GM12878 (cell line): ENCODE measurements at regions not wholly inside any gene's neighbourhood (a gene's known extent, or its start where the extent isn't known, plus 50 kb on each side); places are given as distances from the start of the nearest gene placed in this dataset.

Experiments used
- ATAC-seq: fragments of 200-7000 bp; cut with Tn5 transposase; 3 replicates; pipeline ENCODE4 v1.9.1; 2020; ENCODE audit warnings: mild to moderate bottlenecking, moderate library complexity
- BruUV-seq: library from RNA; stranded (reverse); fragments of 400-500 nt; replicated peaks from 2 replicates; lab custom pipeline; 2021; lab: Mats Ljungman, UMichigan
- CTCF ChIA-PET: fragments of 300-600 bp; sonication (Branson Sonifier 250); formaldehyde crosslinking; extraction: SDS; loops from one replicate; lab custom pipeline; 2021; ENCODE audit warnings: inconsistent platforms; lab: Yijun Ruan, JAX
- POLR2A ChIA-PET: fragments of 350-600 bp; formaldehyde crosslinking; extraction: SDS; loops from one replicate; lab custom pipeline; 2021; ENCODE audit warnings: inconsistent platforms; lab: Charles Lee
- RAD21 ChIA-PET: fragments of 300-600 bp; sonication (Branson Sonifier 250); formaldehyde crosslinking; loops from one replicate; lab custom pipeline; 2023; ENCODE audit warnings: antibody characterized with exemption; ENCODE audit not compliant: unreplicated experiment; lab: Charles Lee
- SMC1A ChIA-PET: fragments of 300-600 bp; sonication (Branson Sonifier 250); formaldehyde crosslinking; loops from one replicate; lab custom pipeline; 2023; ENCODE audit not compliant: unreplicated experiment, uncharacterized antibody; lab: Charles Lee
- DNase-seq: peaks from one replicate; pipeline ENCODE4 v3.0.0-alpha.2; 2011; ENCODE audit warnings: low read depth, low spot score
- FAIRE-seq: peaks from 3 replicates; lab custom pipeline; 2011; peaks lifted over from hg19 to GRCh38; lab: Jason Lieb, UNC
- H2AFZ ChIP-seq: 2 replicates; pipeline ENCODE4 v1.6.0; 2011; ENCODE audit warnings: low read depth, low read length, control low read depth; ENCODE audit not compliant: control insufficient read depth
- H3K27ac ChIP-seq: 2 replicates; pipeline ENCODE4 v1.5.1; 2011; ENCODE audit warnings: control low read depth; ENCODE audit not compliant: control insufficient read depth, insufficient read depth
- H3K27me3 ChIP-seq, 2 experiments: replicated peaks in 1 of 2; 2 replicates each; pipeline versions ENCODE4 v1.6.0 to v1.6.1; 2011; ENCODE audit warnings: low read length in 1 of 2; ENCODE audit not compliant: control insufficient read depth in 2 of 2, insufficient read depth in 2 of 2
- H3K36me3 ChIP-seq, 2 experiments: 2 replicates each; pipeline ENCODE4 v1.5.1; 2011; ENCODE audit warnings: low read length in 1 of 2; ENCODE audit not compliant: control insufficient read depth in 2 of 2, insufficient read depth in 2 of 2
- H3K4me1 ChIP-seq: 2 replicates; pipeline ENCODE4 v1.6.1; 2011; ENCODE audit warnings: mild to moderate bottlenecking, low read length, moderate library complexity, mixed read lengths; ENCODE audit not compliant: control insufficient read depth, insufficient read depth
- H3K4me2 ChIP-seq: 2 replicates; pipeline ENCODE4 v1.6.0; 2011; ENCODE audit warnings: control low read depth; ENCODE audit not compliant: control insufficient read depth, insufficient read depth
- H3K4me3 ChIP-seq: fragments of 200-600 bp; sonication (generic); 2 replicates; pipeline ENCODE4 v1.5.1; 2016
- H3K79me2 ChIP-seq: 2 replicates; pipeline ENCODE4 v1.6.0; 2011; ENCODE audit warnings: low read length; ENCODE audit not compliant: control insufficient read depth, insufficient read depth
- H3K9ac ChIP-seq: 2 replicates; pipeline ENCODE4 v1.8.0; 2011; ENCODE audit warnings: low read length, control low read depth, mixed read lengths; ENCODE audit not compliant: control insufficient read depth, insufficient read depth
- H3K9me3 ChIP-seq: replicated peaks from 3 replicates; pipeline ENCODE4 v1.5.1; 2011; ENCODE audit warnings: mild to moderate bottlenecking, low read length; ENCODE audit not compliant: control insufficient read depth, insufficient read depth
- H4K20me1 ChIP-seq: 2 replicates; pipeline ENCODE4 v1.6.0; 2011; ENCODE audit not compliant: control insufficient read depth, insufficient read depth
- BACH1 ChIP-seq: fragments of 450-650 bp; IDR thresholded peaks from 2 replicates; pipeline ENCODE4 v1.6.1; 2017; ENCODE audit warnings: mild to moderate bottlenecking, borderline replicate concordance
- CEBPB ChIP-seq, 2 experiments: fragments of 150-350 bp in 1 of 2; IDR thresholded peaks; 2 replicates each; pipeline ENCODE4 v1.6.1; 2012 to 2014; ENCODE audit warnings: low read depth in 2 of 2, low read length in 2 of 2, borderline replicate concordance in 1 of 2, inconsistent platforms in 1 of 2
- ESRRA ChIP-seq: IDR thresholded peaks from 2 replicates; pipeline ENCODE4 v1.6.1; 2012; ENCODE audit warnings: mild to moderate bottlenecking, low read length, improper control_type of control experiment
- HDGF ChIP-seq: fragments of 450-650 bp; IDR thresholded peaks from 2 replicates; pipeline ENCODE4 v1.6.1; 2016; ENCODE audit warnings: antibody characterized with exemption
- JUND ChIP-seq: IDR thresholded peaks from 2 replicates; pipeline ENCODE4 v1.6.1; 2012; ENCODE audit warnings: low read depth, mild to moderate bottlenecking, low read length, improper control_type of control experiment, moderate library complexity
- KDM1A ChIP-seq: fragments of 200-600 bp; sonication (generic); IDR thresholded peaks from 2 replicates; pipeline ENCODE4 v1.6.1; 2016; ENCODE audit warnings: borderline replicate concordance
- MYB ChIP-seq: fragments of 150-350 bp; IDR thresholded peaks from 2 replicates; pipeline ENCODE4 v1.6.1; 2014; ENCODE audit warnings: mild to moderate bottlenecking, low read depth, low read length, borderline replicate concordance
- PAX5 ChIP-seq: IDR thresholded peaks from 2 replicates; pipeline ENCODE4 v1.6.1; 2011; ENCODE audit warnings: low read depth, low read length, borderline replicate concordance
- POLR2AphosphoS5 ChIP-seq: IDR thresholded peaks from 2 replicates; pipeline ENCODE4 v1.6.1; 2011; ENCODE audit warnings: mild to moderate bottlenecking, low read length, inconsistent platforms
- RBBP5 ChIP-seq: fragments of 200-600 bp; sonication (generic); conservative IDR thresholded peaks from 2 replicates; pipeline ENCODE4 v1.6.1; 2016
- TAF1 ChIP-seq: IDR thresholded peaks from 2 replicates; pipeline ENCODE4 v1.6.1; 2011; ENCODE audit warnings: mild to moderate bottlenecking, low read depth, low read length, borderline replicate concordance
- TBL1XR1 ChIP-seq: IDR thresholded peaks from 2 replicates; pipeline ENCODE4 v1.6.1; 2012; ENCODE audit warnings: low read depth, low read length, improper control_type of control experiment
- WGBS: methylation state at CpG from one replicate; pipeline ENCODE4 v1.1.6; 2016; ENCODE audit warnings: low lambda C conversion rate; ENCODE audit not compliant: insufficient replicate concordance, insufficient coverage; ENCODE audit errors: missing lambda C conversion rate; 5-methylcytosine and 5-hydroxymethylcytosine counted together
- in situ Hi-C: fragments of 300-500 bp; cut with MboI; formaldehyde crosslinking; loops from 9 replicates; pipeline ENCODE4 v1.14.3; 2018; ENCODE audit warnings: mixed read lengths
- intact Hi-C: fragments of 100-400 bp; cut with micrococcal nuclease; formaldehyde crosslinking; loops from one replicate; pipeline ENCODE4 v1.14.2; 2022; ENCODE audit not compliant: unreplicated experiment
- TF ChIP-seq, protein P1 (sequence below): IDR thresholded peaks from 2 replicates; pipeline ENCODE4 v1.6.1; 2011; ENCODE audit warnings: mild to moderate bottlenecking, low read depth, low read length, moderate library complexity; ENCODE audit not compliant: insufficient replicate concordance
- TF ChIP-seq, protein P2 (sequence below): fragments of 450-650 bp; formaldehyde crosslinking; IDR thresholded peaks from 2 replicates; pipeline ENCODE4 v1.4.0; 2020; ENCODE audit warnings: mild to moderate bottlenecking, moderate library complexity

DNA sequence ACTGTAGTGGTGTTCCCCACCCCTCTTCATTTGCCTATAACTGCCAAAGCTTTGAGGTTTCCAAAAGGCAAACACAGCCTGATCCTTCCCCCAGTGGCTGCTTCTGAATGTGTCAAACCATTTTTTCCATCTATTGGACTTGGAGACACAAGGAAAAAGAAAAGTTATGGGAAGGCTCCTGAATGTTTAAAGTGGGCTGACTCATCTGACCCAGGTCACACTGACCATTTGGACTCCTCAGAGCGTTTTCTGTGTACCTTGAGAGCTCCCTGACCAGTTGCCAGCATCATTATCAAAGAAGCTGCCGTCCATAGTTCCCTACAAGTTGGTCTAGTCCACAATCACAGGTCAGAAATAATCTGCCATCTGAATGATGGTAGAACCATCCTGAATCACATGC is 123.4 kb upstream of the COL3A1 start:
- RAD21 ChIA-PET: no interaction called here
- intact Hi-C loops (no loop called here), in situ Hi-C loops (no loop called here)
- H2AFZ ChIP-seq: no peak overlapping the region
- BruUV-seq: no TSS peak
- no peak overlapping the region for H3K27ac ChIP-seq
- H3K79me2 ChIP-seq: no peaks in the 10 kb centered on the region
- TF ChIP-seq BACH1 (no peak), JUND (no peak), RBBP5 (no peak)
- H3K27me3 ChIP-seq: no peaks in the 10 kb centered on the region
- FAIRE-seq (no peak), DNase-seq (no peak), ATAC-seq (no peak)
- SMC1A ChIA-PET: no interaction called here
- POLR2A ChIA-PET: no interaction called here
- H3K9ac ChIP-seq: no peak overlapping the region
- no peaks in the 10 kb centered on the region for H4K20me1 ChIP-seq
- CTCF ChIA-PET: no interaction called here
- H3K36me3 ChIP-seq: no peaks in the 10 kb centered on the region
- WGBS: 3% methylated on average over 2 of the region's 2 CpGs
- no peaks in the 10 kb centered on the region for H3K9me3 ChIP-seq
- no peak overlapping the region for H3K4me3 ChIP-seq
- H3K4me1 ChIP-seq: no peaks in the 10 kb centered on the region
- no peak overlapping the region for H3K4me2 ChIP-seq

DNA sequence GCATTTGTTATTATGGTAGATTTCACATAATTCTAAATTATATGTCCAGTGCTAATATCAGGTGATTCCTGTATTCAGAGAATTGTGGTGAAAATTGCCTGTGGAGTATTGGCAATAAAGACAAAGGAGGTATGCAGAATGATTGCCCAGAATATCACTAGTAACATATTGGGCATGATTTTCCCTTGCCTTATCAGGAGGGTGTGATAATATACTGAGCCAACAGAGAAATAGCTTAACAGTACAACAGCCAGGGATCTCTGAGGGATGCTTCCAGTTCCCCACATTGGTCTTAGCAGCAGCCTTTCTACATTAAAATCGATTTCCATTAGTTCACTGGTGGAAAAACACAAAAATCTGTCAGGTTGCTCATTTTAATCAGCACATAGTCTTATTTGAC is 122.9 kb upstream of the COL3A1 start:
- in situ Hi-C loops (no loop called here), intact Hi-C loops (no loop called here)
- Histone ChIP-seq H3K4me1 (no peaks in the 10 kb centered on the region), H2AFZ (no peak overlapping the region), H3K9me3 (no peaks in the 10 kb centered on the region), H3K4me2 (no peak overlapping the region), H3K4me3 (no peak overlapping the region), H4K20me1 (no peaks in the 10 kb centered on the region), H3K36me3 (no peaks in the 10 kb centered on the region), H3K27ac (no peak overlapping the region), H3K27me3 (no peaks in the 10 kb centered on the region), H3K9ac (no peak overlapping the region), H3K79me2 (no peaks in the 10 kb centered on the region)
- no TSS peak for BruUV-seq
- RAD21 ChIA-PET: no interaction called here
- DNase-seq (no peak), FAIRE-seq (no peak), ATAC-seq (no peak)
- WGBS: 0% methylated on average over 1 of the region's 1 CpG
- POLR2A ChIA-PET: no interaction called here
- CTCF ChIA-PET: no interaction called here
- SMC1A ChIA-PET: no interaction called here
- TF ChIP-seq PAX5: no peak
- TF ChIP-seq MYB: no peak
- TF ChIP-seq CEBPB (IDR thresholded peaks at IDR 0.05; ENCODE audit: borderline replicate concordance in 1 of 2, low read depth in 2 of 2, low read length in 2 of 2): no peak
- no peak for TF ChIP-seq TBL1XR1
- TF ChIP-seq ESRRA: no peak
- TF ChIP-seq, protein P1, sequence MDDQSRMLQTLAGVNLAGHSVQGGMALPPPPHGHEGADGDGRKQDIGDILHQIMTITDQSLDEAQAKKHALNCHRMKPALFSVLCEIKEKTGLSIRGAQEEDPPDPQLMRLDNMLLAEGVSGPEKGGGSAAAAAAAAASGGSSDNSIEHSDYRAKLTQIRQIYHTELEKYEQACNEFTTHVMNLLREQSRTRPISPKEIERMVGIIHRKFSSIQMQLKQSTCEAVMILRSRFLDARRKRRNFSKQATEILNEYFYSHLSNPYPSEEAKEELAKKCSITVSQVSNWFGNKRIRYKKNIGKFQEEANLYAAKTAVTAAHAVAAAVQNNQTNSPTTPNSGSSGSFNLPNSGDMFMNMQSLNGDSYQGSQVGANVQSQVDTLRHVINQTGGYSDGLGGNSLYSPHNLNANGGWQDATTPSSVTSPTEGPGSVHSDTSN: no peak
- no peak for TF ChIP-seq HDGF
- TF ChIP-seq KDM1A: no peak
- TF ChIP-seq, protein P2, sequence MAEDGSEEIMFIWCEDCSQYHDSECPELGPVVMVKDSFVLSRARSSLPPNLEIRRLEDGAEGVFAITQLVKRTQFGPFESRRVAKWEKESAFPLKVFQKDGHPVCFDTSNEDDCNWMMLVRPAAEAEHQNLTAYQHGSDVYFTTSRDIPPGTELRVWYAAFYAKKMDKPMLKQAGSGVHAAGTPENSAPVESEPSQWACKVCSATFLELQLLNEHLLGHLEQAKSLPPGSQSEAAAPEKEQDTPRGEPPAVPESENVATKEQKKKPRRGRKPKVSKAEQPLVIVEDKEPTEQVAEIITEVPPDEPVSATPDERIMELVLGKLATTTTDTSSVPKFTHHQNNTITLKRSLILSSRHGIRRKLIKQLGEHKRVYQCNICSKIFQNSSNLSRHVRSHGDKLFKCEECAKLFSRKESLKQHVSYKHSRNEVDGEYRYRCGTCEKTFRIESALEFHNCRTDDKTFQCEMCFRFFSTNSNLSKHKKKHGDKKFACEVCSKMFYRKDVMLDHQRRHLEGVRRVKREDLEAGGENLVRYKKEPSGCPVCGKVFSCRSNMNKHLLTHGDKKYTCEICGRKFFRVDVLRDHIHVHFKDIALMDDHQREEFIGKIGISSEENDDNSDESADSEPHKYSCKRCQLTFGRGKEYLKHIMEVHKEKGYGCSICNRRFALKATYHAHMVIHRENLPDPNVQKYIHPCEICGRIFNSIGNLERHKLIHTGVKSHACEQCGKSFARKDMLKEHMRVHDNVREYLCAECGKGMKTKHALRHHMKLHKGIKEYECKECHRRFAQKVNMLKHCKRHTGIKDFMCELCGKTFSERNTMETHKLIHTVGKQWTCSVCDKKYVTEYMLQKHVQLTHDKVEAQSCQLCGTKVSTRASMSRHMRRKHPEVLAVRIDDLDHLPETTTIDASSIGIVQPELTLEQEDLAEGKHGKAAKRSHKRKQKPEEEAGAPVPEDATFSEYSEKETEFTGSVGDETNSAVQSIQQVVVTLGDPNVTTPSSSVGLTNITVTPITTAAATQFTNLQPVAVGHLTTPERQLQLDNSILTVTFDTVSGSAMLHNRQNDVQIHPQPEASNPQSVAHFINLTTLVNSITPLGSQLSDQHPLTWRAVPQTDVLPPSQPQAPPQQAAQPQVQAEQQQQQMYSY (CRISPR knock-in tag): no peak
- TF ChIP-seq POLR2AphosphoS5: no peak
- TF ChIP-seq TAF1: no peak
